Activated naive CD4-positive, alpha-beta T cell treated with anti-CD3 and anti-CD28 coated beads, Interleukin-2, amount 10 ng/mL, durations not matched to agents 7 days and 5 days (primary cell): ENCODE measurements at regions not wholly inside any gene's neighbourhood (a gene's known extent, or its start where the extent isn't known, plus 50 kb on each side); places are given as distances from the start of the nearest gene placed in this dataset.

ENCODE experiments used
- CTCF ChIA-PET: fragments of 350-600 bp; sonication (Branson Sonifier 250); formaldehyde crosslinking; loops from one replicate; lab custom pipeline; 2021; ENCODE audit warnings: antibody characterized with exemption; lab: Charles Lee
- DNase-seq: peaks from one replicate; pipeline ENCODE4 v3.0.0-alpha.2; 2020
- H3K27ac Mint-ChIP-seq: one replicate; pipeline ENCODE4 v1.8.0; 2021; ENCODE audit warnings: mild to moderate bottlenecking, moderate library complexity, mixed read lengths
- H3K27me3 Mint-ChIP-seq: one replicate; pipeline ENCODE4 v1.8.0; 2021; ENCODE audit warnings: mild to moderate bottlenecking, mixed read lengths
- H3K36me3 Mint-ChIP-seq: one replicate; pipeline ENCODE4 v1.8.0; 2021; ENCODE audit warnings: mixed read lengths
- H3K4me1 Mint-ChIP-seq: one replicate; pipeline ENCODE4 v1.8.0; 2021; ENCODE audit warnings: mixed read lengths
- H3K4me3 Mint-ChIP-seq: one replicate; pipeline ENCODE4 v1.8.0; 2021; ENCODE audit warnings: mild to moderate bottlenecking, moderate library complexity, mixed read lengths
- H3K9me3 Mint-ChIP-seq: one replicate; pipeline ENCODE4 v1.8.0; 2021; ENCODE audit warnings: mixed read lengths

GRCh38 chr1:191687721-191688120 is 470.5 kb upstream of the RGS18 start:
- Mint-ChIP-seq H3K27ac (no peak overlapping the region), H3K27me3 (no peaks in the 10 kb centered on the region), H3K36me3 (no peaks in the 10 kb centered on the region), H3K4me3 (no peak overlapping the region), H3K4me1 (no peaks in the 10 kb centered on the region), H3K9me3 (peaks cover 3% of the 10 kb centered on the region)
- DNase-seq, result no peak
- CTCF ChIA-PET, result no interaction called here

- no peaks in the 10 kb centered on the region for H3K27me3 Mint-ChIP-seq
- no peak overlapping the region for H3K4me3 Mint-ChIP-seq
- CTCF ChIA-PET, result no interaction called here
- DNase-seq, result no peak
- no peaks in the 10 kb centered on the region for H3K36me3 Mint-ChIP-seq
- peaks cover 4% of the 10 kb centered on the region for H3K9me3 Mint-ChIP-seq
- H3K27ac Mint-ChIP-seq, result no peak overlapping the region
- no peaks in the 10 kb centered on the region for H3K4me1 Mint-ChIP-seq
Measured at GRCh38 chr1:191690931-191691330, 467.3 kb upstream of the RGS18 start.

GRCh38 chr1:191693797-191694196 is 464.5 kb upstream of the RGS18 start:
- Mint-ChIP-seq H3K9me3 (peaks cover 6% of the 10 kb centered on the region), H3K27me3 (no peaks in the 10 kb centered on the region), H3K4me1 (no peaks in the 10 kb centered on the region), H3K36me3 (no peaks in the 10 kb centered on the region), H3K27ac (no peak overlapping the region), H3K4me3 (no peak overlapping the region)
- no peak for DNase-seq
- CTCF ChIA-PET, result no interaction called here

GRCh38 chr1:191695865-191696264 is 462.4 kb upstream of the RGS18 start:
- no peaks in the 10 kb centered on the region for H3K4me1 Mint-ChIP-seq
- H3K27me3 Mint-ChIP-seq, result no peaks in the 10 kb centered on the region
- DNase-seq, result no peak
- H3K9me3 Mint-ChIP-seq, result peaks cover 6% of the 10 kb centered on the region
- H3K36me3 Mint-ChIP-seq, result no peaks in the 10 kb centered on the region
- CTCF ChIA-PET, result no interaction called here
- H3K4me3 Mint-ChIP-seq, result no peak overlapping the region
- H3K27ac Mint-ChIP-seq, result no peak overlapping the region

- DNase-seq, result no peak
- H3K27ac Mint-ChIP-seq, result no peak overlapping the region
- H3K4me1 Mint-ChIP-seq, result no peaks in the 10 kb centered on the region
- peaks cover 6% of the 10 kb centered on the region for H3K9me3 Mint-ChIP-seq
- no peak overlapping the region for H3K4me3 Mint-ChIP-seq
- CTCF ChIA-PET, result no interaction called here
- no peaks in the 10 kb centered on the region for H3K36me3 Mint-ChIP-seq
- H3K27me3 Mint-ChIP-seq, result no peaks in the 10 kb centered on the region
Measured at GRCh38 chr1:191696354-191696753, 461.9 kb upstream of the RGS18 start.

GRCh38 chr1:191697556-191697955 is 460.7 kb upstream of the RGS18 start:
- H3K27me3 Mint-ChIP-seq, result no peaks in the 10 kb centered on the region
- H3K4me1 Mint-ChIP-seq, result no peaks in the 10 kb centered on the region
- DNase-seq, result no peak
- CTCF ChIA-PET, result no interaction called here
- no peak overlapping the region for H3K4me3 Mint-ChIP-seq
- no peak overlapping the region for H3K27ac Mint-ChIP-seq
- H3K36me3 Mint-ChIP-seq, result no peaks in the 10 kb centered on the region
- H3K9me3 Mint-ChIP-seq, result peaks cover 6% of the 10 kb centered on the region

GRCh38 chr1:191698246-191698645 is 460.0 kb upstream of the RGS18 start:
- DNase-seq, result no peak
- Mint-ChIP-seq H3K36me3 (no peaks in the 10 kb centered on the region), H3K27ac (no peak overlapping the region), H3K4me1 (no peaks in the 10 kb centered on the region), H3K9me3 (peaks cover 6% of the 10 kb centered on the region), H3K27me3 (no peaks in the 10 kb centered on the region), H3K4me3 (no peak overlapping the region)
- CTCF ChIA-PET, result interaction anchor here (0.6 kb wide), 1 partner anchor 88 kb away, joined by 3 read pairs; no protein-coding TSS in a partner anchor

- no peak for DNase-seq
- Mint-ChIP-seq H3K27ac (no peak overlapping the region), H3K36me3 (no peaks in the 10 kb centered on the region), H3K27me3 (no peaks in the 10 kb centered on the region), H3K4me1 (no peaks in the 10 kb centered on the region), H3K9me3 (peaks cover 2% of the 10 kb centered on the region), H3K4me3 (no peak overlapping the region)
- CTCF ChIA-PET, result no interaction called here
Measured at GRCh38 chr1:191699343-191699742, 458.9 kb upstream of the RGS18 start.

- no peaks in the 10 kb centered on the region for H3K4me1 Mint-ChIP-seq
- CTCF ChIA-PET, result no interaction called here
- H3K27me3 Mint-ChIP-seq, result no peaks in the 10 kb centered on the region
- H3K27ac Mint-ChIP-seq, result no peak overlapping the region
- peaks cover 2% of the 10 kb centered on the region for H3K9me3 Mint-ChIP-seq
- no peak overlapping the region for H3K4me3 Mint-ChIP-seq
- no peak for DNase-seq
- H3K36me3 Mint-ChIP-seq, result no peaks in the 10 kb centered on the region
Measured at GRCh38 chr1:191700922-191701321, 457.3 kb upstream of the RGS18 start.

GRCh38 chr1:191702124-191702523 is 456.1 kb upstream of the RGS18 start:
- no peaks in the 10 kb centered on the region for H3K4me1 Mint-ChIP-seq
- CTCF ChIA-PET, result no interaction called here
- no peak for DNase-seq
- H3K27ac Mint-ChIP-seq, result no peak overlapping the region
- no peak overlapping the region for H3K4me3 Mint-ChIP-seq
- no peaks in the 10 kb centered on the region for H3K36me3 Mint-ChIP-seq
- no peaks in the 10 kb centered on the region for H3K27me3 Mint-ChIP-seq
- peaks cover 2% of the 10 kb centered on the region for H3K9me3 Mint-ChIP-seq

GRCh38 chr1:191707288-191707687 is 451.0 kb upstream of the RGS18 start:
- CTCF ChIA-PET, result no interaction called here
- H3K9me3 Mint-ChIP-seq, result no peaks in the 10 kb centered on the region

GRCh38 chr1:191709215-191709614 is 449.0 kb upstream of the RGS18 start:
- Mint-ChIP-seq H3K4me3 (no peak overlapping the region), H3K4me1 (no peaks in the 10 kb centered on the region), H3K36me3 (no peaks in the 10 kb centered on the region), H3K27me3 (no peaks in the 10 kb centered on the region), H3K9me3 (no peaks in the 10 kb centered on the region), H3K27ac (no peak overlapping the region)
- no peak for DNase-seq
- CTCF ChIA-PET, result no interaction called here

More at GRCh38 chr1:191707288-191707687, 451.0 kb upstream of the RGS18 start:
- Mint-ChIP-seq H3K27ac (no peak overlapping the region), H3K27me3 (no peaks in the 10 kb centered on the region), H3K36me3 (no peaks in the 10 kb centered on the region), H3K4me3 (no peak overlapping the region), H3K4me1 (no peaks in the 10 kb centered on the region)
- no peak for DNase-seq

GRCh38 chr1:191711961-191712360 is 446.3 kb upstream of the RGS18 start:
- no peak overlapping the region for H3K4me3 Mint-ChIP-seq
- no peaks in the 10 kb centered on the region for H3K27me3 Mint-ChIP-seq
- no peaks in the 10 kb centered on the region for H3K4me1 Mint-ChIP-seq
- CTCF ChIA-PET, result no interaction called here
- H3K36me3 Mint-ChIP-seq, result no peaks in the 10 kb centered on the region
- H3K9me3 Mint-ChIP-seq, result no peaks in the 10 kb centered on the region
- DNase-seq, result no peak
- H3K27ac Mint-ChIP-seq, result no peak overlapping the region

GRCh38 chr1:191714845-191715244 is 443.4 kb upstream of the RGS18 start:
- no peaks in the 10 kb centered on the region for H3K4me1 Mint-ChIP-seq
- H3K9me3 Mint-ChIP-seq, result no peaks in the 10 kb centered on the region
- CTCF ChIA-PET, result no interaction called here
- H3K4me3 Mint-ChIP-seq, result no peak overlapping the region
- H3K36me3 Mint-ChIP-seq, result no peaks in the 10 kb centered on the region
- DNase-seq, result no peak
- H3K27ac Mint-ChIP-seq, result no peak overlapping the region
- no peaks in the 10 kb centered on the region for H3K27me3 Mint-ChIP-seq

GRCh38 chr1:191729742-191730141 is 428.5 kb upstream of the RGS18 start:
- no peak for DNase-seq
- CTCF ChIA-PET, result no interaction called here
- no peaks in the 10 kb centered on the region for H3K27me3 Mint-ChIP-seq
- H3K4me1 Mint-ChIP-seq, result no peaks in the 10 kb centered on the region
- H3K36me3 Mint-ChIP-seq, result no peaks in the 10 kb centered on the region
- H3K27ac Mint-ChIP-seq, result no peak overlapping the region
- H3K9me3 Mint-ChIP-seq, result peaks cover 9% of the 10 kb centered on the region
- no peak overlapping the region for H3K4me3 Mint-ChIP-seq
